SK-N-SH (cell line): ENCODE measurements at regions not wholly inside any gene's neighbourhood (a gene's known extent, or its start where the extent isn't known, plus 50 kb on each side); places are given as distances from the start of the nearest gene placed in this dataset.

ENCODE experiments used
- CTCF ChIA-PET: fragments of 300-600, 350-600 bp; formaldehyde crosslinking; extraction: SDS; loops from one replicate; lab custom pipeline; 2021; lab: Yijun Ruan, JAX
- POLR2A ChIA-PET: fragments of 350-600 bp; sonication (Branson Sonifier 250); formaldehyde crosslinking; extraction: SDS; loops from one replicate; lab custom pipeline; 2020; ENCODE audit warnings: antibody characterized with exemption, inconsistent platforms; lab: Yijun Ruan, JAX
- DNase-seq: peaks from one replicate; pipeline ENCODE4 v3.0.0; 2012
- H2AFZ ChIP-seq: fragments of 200-600 bp; sonication (generic); 2 replicates; pipeline ENCODE4 v1.8.1; 2016; ENCODE audit warnings: antibody characterized with exemption, mild to moderate bottlenecking, low read depth
- H3F3A ChIP-seq: fragments of 200-600 bp; sonication (generic); replicated peaks from 2 replicates; pipeline ENCODE3; 2016; ENCODE audit warnings: antibody characterized with exemption, mild to moderate bottlenecking; ENCODE audit not compliant: insufficient read depth
- H3K27ac ChIP-seq, 2 experiments: fragments of 200-500 bp in 1 of 2; fragments of 200-600 bp in 1 of 2; sonication (Bioruptor generic) in 1 of 2; sonication (generic), shearing (Covaris generic) in 1 of 2; 2 replicates each; pipeline versions ENCODE4 v1.5.1 to v1.6.1; 2014 to 2016; ENCODE audit warnings: low read depth in 2 of 2, inconsistent platforms in 1 of 2, low read length in 1 of 2, mild to moderate bottlenecking in 1 of 2, mixed read lengths in 1 of 2
- H3K27me3 ChIP-seq: fragments of 200-600 bp; sonication (generic), shearing (Covaris generic); 2 replicates; pipeline ENCODE4 v1.6.1; 2016; ENCODE audit warnings: mixed run types; ENCODE audit not compliant: insufficient read depth
- H3K36me3 ChIP-seq, 2 experiments: fragments of 200-500 bp in 1 of 2; fragments of 200-600 bp in 1 of 2; sonication (Bioruptor generic) in 1 of 2; sonication (generic) in 1 of 2; replicated peaks in 1 of 2; 2 replicates each; pipeline versions ENCODE3 to v1.5.1; 2014 to 2016; ENCODE audit warnings: low read length in 1 of 2, mild to moderate bottlenecking in 1 of 2; ENCODE audit not compliant: insufficient read depth in 2 of 2, control insufficient read depth in 1 of 2
- H3K4me1 ChIP-seq, 2 experiments: fragments of 200-500 bp in 1 of 2; fragments of 200-600 bp in 1 of 2; sonication (Bioruptor generic) in 1 of 2; sonication (generic), shearing (Covaris generic) in 1 of 2; 2 replicates each; pipeline versions ENCODE4 v1.5.1 to v1.6.1; 2014 to 2016; ENCODE audit warnings: low read depth in 1 of 2, low read length in 1 of 2, mixed run types in 1 of 2; ENCODE audit not compliant: insufficient read depth in 2 of 2, control insufficient read depth in 1 of 2
- H3K4me2 ChIP-seq: fragments of 200-600 bp; sonication (generic), shearing (Covaris generic); 2 replicates; pipeline ENCODE4 v1.6.1; 2017; ENCODE audit warnings: mixed run types
- H3K4me3 ChIP-seq, 2 experiments: fragments of 200-500 bp in 1 of 2; fragments of 200-600 bp in 1 of 2; sonication (Bioruptor generic) in 1 of 2; sonication (generic), shearing (Covaris generic) in 1 of 2; 2 replicates each; pipeline versions ENCODE4 v1.5.1 to v1.8.1; 2014 to 2016; ENCODE audit warnings: low read depth in 2 of 2, inconsistent platforms in 1 of 2, low read length in 1 of 2, mild to moderate bottlenecking in 1 of 2, mixed read lengths in 1 of 2, moderate library complexity in 1 of 2
- H3K79me2 ChIP-seq: fragments of 200-600 bp; sonication (generic); 2 replicates; pipeline ENCODE4 v1.8.1; 2017; ENCODE audit warnings: mild to moderate bottlenecking; ENCODE audit not compliant: insufficient read depth
- H3K9ac ChIP-seq: fragments of 200-600 bp; sonication (generic); 2 replicates; pipeline ENCODE4 v1.6.1; 2017; ENCODE audit warnings: mixed run types
- H3K9me2 ChIP-seq: fragments of 200-600 bp; sonication (generic); 2 replicates; pipeline ENCODE4 v1.6.1; 2017; ENCODE audit warnings: mixed run types
- H3K9me3 ChIP-seq: fragments of 200-600 bp; sonication (generic); 2 replicates; pipeline ENCODE4 v1.6.1; 2017; ENCODE audit warnings: mixed run types, mild to moderate bottlenecking, moderate library complexity
- H4K20me1 ChIP-seq: fragments of 200-600 bp; sonication (generic); 2 replicates; pipeline ENCODE4 v1.6.1; 2017; ENCODE audit warnings: mild to moderate bottlenecking, mixed run types; ENCODE audit not compliant: insufficient read depth
- CTCF ChIP-seq: fragments of 200-600 bp; sonication (generic); IDR thresholded peaks from 2 replicates; pipeline ENCODE4 v1.6.1; 2017; ENCODE audit warnings: antibody characterized with exemption, mild to moderate bottlenecking, moderate library complexity
- ELF1 ChIP-seq: IDR thresholded peaks from 2 replicates; pipeline ENCODE4 v1.4.0; 2012
- EP300 ChIP-seq, 2 experiments: IDR thresholded peaks; 2 replicates each; pipeline versions ENCODE4 v1.4.0 to v1.6.1; 2012; ENCODE audit warnings: borderline replicate concordance in 1 of 2, low read depth in 1 of 2, low read length in 1 of 2
- EZH2phosphoT487 ChIP-seq: fragments of 200-600 bp; sonication (generic); IDR thresholded peaks from 2 replicates; pipeline ENCODE4 v1.6.1; 2017; ENCODE audit warnings: low read depth, mixed run types, mild to moderate bottlenecking, antibody characterized with exemption, moderate library complexity, borderline replicate concordance
- FOSL2 ChIP-seq: IDR thresholded peaks from 2 replicates; pipeline ENCODE4 v1.4.0; 2012; ENCODE audit warnings: low read depth, mild to moderate bottlenecking, moderate library complexity, borderline replicate concordance
- FOXM1 ChIP-seq: IDR thresholded peaks from 2 replicates; pipeline ENCODE4 v1.4.0; 2012; ENCODE audit warnings: low read depth, mild to moderate bottlenecking
- GABPA ChIP-seq: IDR thresholded peaks from 2 replicates; pipeline ENCODE4 v1.4.0; 2012; ENCODE audit warnings: low read depth, mild to moderate bottlenecking
- JUND ChIP-seq: IDR thresholded peaks from 2 replicates; pipeline ENCODE4 v1.4.0; 2012
- MEF2A ChIP-seq: IDR thresholded peaks from 2 replicates; pipeline ENCODE4 v1.4.0; 2012; ENCODE audit warnings: low read depth, borderline replicate concordance
- NRF1 ChIP-seq: IDR thresholded peaks from 2 replicates; pipeline ENCODE4 v1.6.1; 2012; ENCODE audit warnings: low read depth, mild to moderate bottlenecking, low read length
- POLR2AphosphoS5 ChIP-seq: IDR thresholded peaks from 2 replicates; pipeline ENCODE4 v1.6.1; 2012; ENCODE audit warnings: low read depth, low read length
- REST ChIP-seq: IDR thresholded peaks from 2 replicates; pipeline ENCODE4 v1.6.1; 2012; ENCODE audit warnings: mild to moderate bottlenecking, low read depth, low read length, moderate library complexity
- RFX5 ChIP-seq: IDR thresholded peaks from 2 replicates; pipeline ENCODE4 v1.6.1; 2012; ENCODE audit warnings: mild to moderate bottlenecking, improper control_type of control experiment, low read length
- RXRA ChIP-seq: IDR thresholded peaks from 2 replicates; pipeline ENCODE4 v1.4.0; 2012; ENCODE audit warnings: low read depth, mild to moderate bottlenecking, borderline replicate concordance
- SMC3 ChIP-seq: IDR thresholded peaks from 2 replicates; pipeline ENCODE4 v1.6.1; 2012; ENCODE audit warnings: low read depth, low read length, improper control_type of control experiment
- TAF1 ChIP-seq: IDR thresholded peaks from 2 replicates; pipeline ENCODE4 v1.6.1; 2012; ENCODE audit warnings: low read depth, mild to moderate bottlenecking, low read length, moderate library complexity, borderline replicate concordance
- TEAD4 ChIP-seq: IDR thresholded peaks from 2 replicates; pipeline ENCODE4 v1.4.0; 2012; ENCODE audit warnings: mild to moderate bottlenecking, borderline replicate concordance; ENCODE audit not compliant: insufficient read depth
- ZBTB33 ChIP-seq: IDR thresholded peaks from 2 replicates; pipeline ENCODE4 v1.4.0; 2012; ENCODE audit warnings: low read depth, borderline replicate concordance
- WGBS: methylation state at CpG from one replicate; pipeline ENCODE4 v1.1.6; 2017; ENCODE audit warnings: low lambda C conversion rate; 5-methylcytosine and 5-hydroxymethylcytosine counted together

GRCh38 chr14:71202881-71203280 is 295.6 kb downstream of the PCNX1 start:
- Histone ChIP-seq H3K4me1 (peaks cover 0 to 8% of the 10 kb centered on the region in 2 experiments; a peak in 1 of 4 replicates), H3K27ac (no peak overlapping the region), H3K9ac (no peak overlapping the region), H4K20me1 (no peaks in the 10 kb centered on the region), H3K4me2 (no peak overlapping the region), H3K27me3 (no peaks in the 10 kb centered on the region), H3K9me2 (no peaks in the 10 kb centered on the region), H3K79me2 (no peaks in the 10 kb centered on the region), H3K9me3 (no peaks in the 10 kb centered on the region), H3K36me3 (no peaks in the 10 kb centered on the region), H3K4me3 (no peak overlapping the region), H3F3A (no peaks in the 10 kb centered on the region), H2AFZ (no peak overlapping the region)
- TF ChIP-seq EZH2phosphoT487 (no peak), MEF2A (no peak), SMC3 (no peak), FOXM1 (no peak), EP300 (IDR thresholded peaks at IDR 0.05; ENCODE audit: borderline replicate concordance in 1 of 2, low read depth in 1 of 2, low read length in 1 of 2) (no peak)
- CTCF ChIA-PET, result no interaction called here
- WGBS, result 32% methylated on average over 1 of the region's 3 CpGs
- POLR2A ChIA-PET, result no interaction called here
- no peak for DNase-seq

DNA sequence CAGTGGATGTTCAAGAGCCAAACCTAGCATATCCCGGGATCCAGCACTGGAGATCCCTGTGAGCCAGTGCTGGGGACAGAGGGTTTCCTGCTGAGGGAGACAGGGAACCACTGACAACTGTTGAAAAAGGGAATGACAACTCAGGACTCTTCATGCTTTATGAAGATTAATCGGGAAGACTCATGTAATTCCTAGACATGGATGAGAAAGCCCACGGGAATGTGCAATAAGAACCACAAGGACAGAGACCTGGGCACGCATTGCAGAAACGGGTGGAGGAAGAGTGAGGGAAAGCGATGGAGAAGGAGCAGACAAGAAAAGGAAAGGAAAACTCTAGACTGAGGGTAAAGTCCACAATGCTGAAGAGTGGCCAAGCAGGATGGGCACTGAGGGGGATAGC is 296.0 kb downstream of the PCNX1 start:
- no peak overlapping the region for H3K4me3 ChIP-seq
- H3K79me2 ChIP-seq, result no peaks in the 10 kb centered on the region
- no peak for DNase-seq
- H3K4me2 ChIP-seq, result no peak overlapping the region
- WGBS, result 65% methylated on average over 5 of the region's 6 CpGs
- no peak for TF ChIP-seq RXRA
- no peak for TF ChIP-seq CTCF
- no peak for TF ChIP-seq NRF1
- TF ChIP-seq ELF1, result no peak
- no peak for TF ChIP-seq TAF1
- no peak for TF ChIP-seq POLR2AphosphoS5
- TF ChIP-seq RFX5, result no peak
- TF ChIP-seq ZBTB33, result no peak
- TF ChIP-seq GABPA, result no peak
- no peak for TF ChIP-seq FOSL2
- TF ChIP-seq JUND, result no peak
- TF ChIP-seq EZH2phosphoT487, result no peak
- TF ChIP-seq TEAD4, result no peak
- TF ChIP-seq REST, result no peak
- H3F3A ChIP-seq, result no peaks in the 10 kb centered on the region
- H3K36me3 ChIP-seq, result no peaks in the 10 kb centered on the region
- no peaks in the 10 kb centered on the region for H4K20me1 ChIP-seq
- H3K27me3 ChIP-seq, result no peaks in the 10 kb centered on the region
- POLR2A ChIA-PET, result no interaction called here
- H3K27ac ChIP-seq, result no peak overlapping the region
- no peak overlapping the region for H3K9ac ChIP-seq
- H3K9me3 ChIP-seq, result no peaks in the 10 kb centered on the region
- no peak overlapping the region for H2AFZ ChIP-seq
- CTCF ChIA-PET, result no interaction called here
- H3K9me2 ChIP-seq, result no peaks in the 10 kb centered on the region
- peaks cover 0 to 8% of the 10 kb centered on the region in 2 experiments; a peak in 1 of 4 replicates for H3K4me1 ChIP-seq
